HG03521 (cell line): ENCODE measurements at regions not wholly inside any gene's neighbourhood (a gene's known extent, or its start where the extent isn't known, plus 50 kb on each side); places are given as distances from the start of the nearest gene placed in this dataset.

Source experiments
- ATAC-seq: cut with Tn5 transposase; IDR thresholded peaks from one replicate; pipeline ENCODE4 v1.9.1; 2021; ENCODE audit warnings: mild to moderate bottlenecking, moderate library complexity; ENCODE audit not compliant: unreplicated experiment

DNA sequence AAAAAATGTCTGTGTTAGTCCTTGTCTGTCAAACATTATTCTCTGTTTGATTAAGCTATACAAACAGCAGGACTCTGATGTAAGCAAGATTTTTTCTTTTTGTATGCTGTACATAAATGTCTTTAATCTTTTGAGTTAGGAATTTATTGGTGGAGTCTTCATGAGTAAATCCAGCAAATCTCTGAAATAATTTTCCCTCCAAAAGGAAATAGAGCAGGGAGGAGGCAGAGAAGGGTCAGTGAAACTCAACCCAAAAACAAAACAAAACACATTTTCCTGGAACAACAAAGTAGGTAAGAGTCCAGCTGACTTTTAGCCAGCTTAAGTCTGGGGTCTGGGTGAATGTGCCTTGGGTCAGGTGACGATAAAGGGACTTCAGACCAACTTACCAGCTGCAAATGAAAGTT lies 113.7 kb downstream of the FOXA2 start:
- no peak for ATAC-seq

DNA sequence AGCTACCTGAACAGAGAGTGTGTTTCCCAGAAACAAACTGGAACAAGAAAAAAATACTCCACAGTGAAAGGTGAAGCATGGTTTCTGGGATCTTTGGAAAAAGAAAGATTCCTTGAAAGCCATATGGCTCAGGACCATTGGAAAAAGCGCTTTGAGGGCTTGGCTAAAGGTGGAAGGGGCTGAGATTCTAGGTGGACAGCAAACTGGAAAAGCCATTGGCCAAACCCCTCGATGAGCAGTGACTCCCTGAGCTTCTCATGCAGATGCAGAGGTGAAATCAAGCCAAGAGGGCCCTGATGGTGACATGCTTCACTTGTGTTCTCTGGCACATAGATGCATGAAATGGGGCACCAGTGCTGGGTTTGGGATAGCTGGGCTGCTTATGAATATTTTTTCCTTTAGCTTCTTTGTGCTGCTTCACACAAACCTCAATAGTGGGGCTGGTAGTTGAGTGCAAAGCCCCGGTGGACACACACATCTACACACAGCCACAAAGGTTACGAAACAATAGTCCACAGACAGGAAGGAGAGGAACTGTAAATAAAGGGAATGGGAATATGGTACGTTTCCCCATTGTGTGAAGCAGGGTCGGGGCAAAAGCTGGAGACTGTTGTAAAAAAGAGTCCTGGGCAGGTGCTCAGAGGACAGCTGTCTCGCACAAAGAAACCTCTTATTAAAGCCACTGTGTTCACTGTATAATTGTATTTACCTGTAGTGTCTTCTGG lies 117.8 kb downstream of the FOXA2 start:
- no peak for ATAC-seq

DNA sequence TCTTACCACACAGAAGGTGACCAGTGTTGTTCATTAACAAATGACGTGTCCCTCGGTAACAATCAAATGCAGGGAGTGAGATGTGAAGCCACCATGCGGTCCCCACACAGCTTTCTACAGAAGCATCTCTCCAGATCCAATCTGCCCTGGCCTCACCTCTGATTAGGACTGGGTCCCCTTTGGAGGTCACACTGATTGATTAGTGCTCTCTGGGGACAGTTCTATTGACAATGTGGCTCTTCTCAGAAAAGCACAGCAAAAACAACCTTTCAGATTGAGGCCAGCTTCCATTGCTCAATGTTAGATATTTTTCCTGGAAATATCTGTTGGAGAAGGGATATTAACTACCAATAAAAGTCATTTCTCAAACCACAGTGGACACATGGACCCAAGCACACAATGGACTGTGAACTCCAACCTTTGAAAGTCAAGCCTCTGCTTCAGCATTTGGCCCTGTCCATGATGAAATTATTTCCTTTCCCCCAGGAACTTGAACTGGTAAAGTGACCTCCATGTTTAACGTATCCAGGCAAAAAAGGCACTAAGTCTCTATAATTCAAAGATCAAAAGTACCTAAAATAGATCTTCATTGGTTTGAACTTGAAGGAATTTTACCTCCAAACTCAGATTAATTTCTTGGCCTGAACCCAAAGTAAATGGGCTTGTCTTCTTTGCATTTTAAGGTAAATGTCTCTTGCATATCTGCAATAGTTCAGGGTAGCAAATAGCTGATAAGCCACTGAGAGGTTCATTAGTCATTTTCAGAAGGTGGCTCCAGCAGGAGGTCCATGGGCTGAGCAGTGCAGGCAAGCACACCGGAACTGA lies 118.5 kb downstream of the FOXA2 start:
- ATAC-seq: no peak

DNA sequence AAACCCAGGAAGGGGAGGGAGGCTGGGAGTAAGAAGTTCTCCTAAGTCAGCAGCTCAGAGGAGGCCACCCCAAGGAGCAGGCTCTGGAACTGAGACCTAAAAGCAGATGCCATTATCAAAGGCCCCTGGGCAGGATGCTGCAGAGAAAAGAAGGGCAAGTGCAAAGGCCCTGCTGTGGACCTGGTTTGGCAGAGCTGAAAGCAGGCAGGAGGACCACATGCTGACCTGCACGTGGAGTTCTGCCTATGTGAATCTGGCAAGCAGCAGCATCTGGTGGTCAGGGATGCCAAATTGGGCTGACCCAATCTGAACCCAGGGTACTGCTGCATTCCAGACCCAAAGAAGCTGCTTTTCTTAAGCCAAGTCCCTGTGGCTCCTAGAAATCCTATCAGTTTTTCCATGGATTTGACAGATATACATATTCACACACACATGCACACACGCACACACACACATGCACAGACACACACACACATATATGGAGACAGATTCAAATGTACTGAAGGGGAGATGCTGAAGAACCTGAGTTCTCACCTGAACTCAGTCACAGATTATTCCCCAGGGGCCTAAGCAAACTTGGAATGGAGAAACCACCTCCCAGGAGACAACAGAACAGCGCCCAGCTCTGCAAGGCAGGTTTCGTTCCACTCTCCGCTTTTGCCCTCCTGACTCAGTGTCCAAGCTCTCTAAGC lies 119.9 kb downstream of the FOXA2 start:
- ATAC-seq: no peak

DNA sequence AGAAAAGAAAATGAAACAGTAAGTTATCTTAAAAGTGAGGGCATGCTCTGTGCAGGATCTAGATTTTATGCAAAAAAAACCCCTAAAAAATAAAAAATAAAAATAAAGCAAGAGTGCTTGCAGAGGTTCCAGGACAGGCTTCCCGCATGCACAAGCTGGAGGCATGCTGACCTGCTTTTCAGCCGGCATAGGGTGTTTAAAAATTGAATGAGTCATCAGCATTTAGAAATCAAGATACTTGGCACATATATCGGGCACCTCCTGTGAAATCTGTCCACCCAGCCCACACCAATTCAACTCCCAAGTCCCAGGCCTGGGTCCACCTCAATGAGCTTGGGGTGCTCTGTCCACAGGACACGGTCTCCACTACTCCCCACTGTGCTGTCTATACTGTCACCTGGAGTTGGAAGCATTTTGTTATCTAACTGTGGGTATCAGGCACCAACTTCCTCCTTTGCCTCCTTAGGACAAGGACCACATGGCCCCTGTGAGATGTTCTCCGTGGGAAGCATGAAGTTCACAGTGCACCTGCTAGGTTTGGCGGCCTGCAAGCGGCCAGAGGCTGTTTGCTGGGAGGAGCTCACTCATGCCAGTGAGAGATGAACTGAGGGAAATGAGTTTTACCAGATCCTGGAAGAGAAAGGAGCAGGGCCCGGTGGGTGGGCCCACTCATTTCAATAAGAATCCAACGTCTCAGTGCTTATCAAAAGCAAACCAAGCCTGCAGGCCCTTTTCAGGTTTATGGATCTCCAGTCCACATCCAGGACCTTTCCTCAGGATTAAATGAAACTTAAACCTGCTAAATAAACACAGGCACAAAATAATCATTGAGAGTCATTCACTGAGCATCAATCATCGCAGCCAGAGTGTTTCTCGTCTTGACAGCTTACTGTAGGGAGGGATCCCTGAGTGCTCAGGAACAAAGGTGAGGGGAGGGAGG lies 121.1 kb downstream of the FOXA2 start:
- ATAC-seq: no peak

DNA sequence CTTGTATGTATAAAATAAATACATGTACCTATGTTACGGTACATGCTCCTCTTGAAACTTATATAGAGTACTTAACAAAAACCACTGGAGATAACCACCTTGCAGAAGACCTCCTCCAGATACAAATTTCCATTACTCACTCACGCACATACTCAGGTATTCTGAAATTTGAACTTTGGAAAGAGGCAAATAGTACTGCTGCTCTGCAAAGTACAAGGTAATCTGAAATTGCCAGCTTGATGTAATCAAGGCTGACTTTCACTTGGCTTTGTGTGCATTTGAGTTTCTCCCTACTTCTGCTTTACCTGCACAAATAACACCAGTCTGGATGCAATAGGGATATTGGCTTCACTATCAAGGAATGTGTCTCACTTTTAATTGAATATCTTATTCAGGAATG lies 123.6 kb downstream of the FOXA2 start:
- ATAC-seq: no peak

DNA sequence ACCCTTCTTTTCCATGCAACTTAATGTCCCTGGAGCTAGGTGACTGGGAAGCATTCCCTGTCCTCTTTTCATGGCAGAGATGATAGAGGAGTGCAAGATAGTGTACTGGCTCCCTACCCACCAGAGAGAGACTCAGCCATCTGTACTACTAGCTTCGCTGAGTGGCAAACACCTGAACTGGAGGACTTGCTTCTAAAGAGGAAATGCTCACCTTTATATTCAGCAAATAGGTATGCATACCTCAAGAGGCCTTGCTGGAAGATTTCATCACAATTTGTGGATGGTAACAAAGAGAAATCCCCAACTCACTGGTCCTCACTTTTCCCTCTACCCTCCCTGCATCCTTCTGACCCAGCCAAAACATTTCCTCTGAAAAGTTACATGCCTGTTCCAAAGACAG lies 124.1 kb downstream of the FOXA2 start:
- no peak for ATAC-seq

DNA sequence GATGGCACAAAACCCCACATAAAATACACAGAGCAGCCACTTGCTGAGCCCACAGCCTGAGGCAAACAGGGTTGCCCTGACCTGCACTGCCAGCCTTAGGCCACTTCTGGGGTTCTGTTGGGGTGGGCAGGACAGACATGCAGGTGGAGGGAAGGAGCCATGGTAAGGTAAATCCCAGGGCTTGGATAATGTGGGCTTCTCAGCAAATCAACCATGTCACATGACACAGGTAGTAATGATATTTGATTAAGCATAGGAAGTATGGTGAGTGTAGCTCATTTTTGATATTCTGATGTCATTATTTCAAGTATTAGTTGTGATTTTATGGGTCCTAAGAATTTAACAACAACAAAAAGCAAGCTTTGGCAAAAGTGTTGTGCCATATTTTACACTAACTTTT lies 124.6 kb downstream of the FOXA2 start:
- no peak for ATAC-seq

DNA sequence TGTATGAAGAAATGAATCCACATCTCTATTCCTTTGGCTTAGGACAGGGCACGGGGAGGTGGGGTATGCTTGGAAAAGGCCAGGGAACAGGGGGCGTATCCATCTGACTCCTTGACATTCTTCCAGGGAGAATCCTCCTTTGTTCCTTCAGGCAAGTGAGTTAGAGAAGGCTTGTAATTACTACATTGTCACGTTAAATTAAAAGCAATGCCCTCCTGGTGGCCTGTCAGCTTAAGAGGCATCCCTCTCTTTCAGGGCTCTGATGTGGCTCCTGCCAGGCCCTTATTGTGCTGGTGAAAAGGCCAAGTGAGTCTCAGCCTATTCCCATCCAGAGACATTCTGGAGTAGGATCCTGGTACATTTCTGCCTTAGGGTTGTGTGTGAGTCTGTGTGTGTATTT lies 128.3 kb downstream of the FOXA2 start:
- ATAC-seq: no peak

DNA sequence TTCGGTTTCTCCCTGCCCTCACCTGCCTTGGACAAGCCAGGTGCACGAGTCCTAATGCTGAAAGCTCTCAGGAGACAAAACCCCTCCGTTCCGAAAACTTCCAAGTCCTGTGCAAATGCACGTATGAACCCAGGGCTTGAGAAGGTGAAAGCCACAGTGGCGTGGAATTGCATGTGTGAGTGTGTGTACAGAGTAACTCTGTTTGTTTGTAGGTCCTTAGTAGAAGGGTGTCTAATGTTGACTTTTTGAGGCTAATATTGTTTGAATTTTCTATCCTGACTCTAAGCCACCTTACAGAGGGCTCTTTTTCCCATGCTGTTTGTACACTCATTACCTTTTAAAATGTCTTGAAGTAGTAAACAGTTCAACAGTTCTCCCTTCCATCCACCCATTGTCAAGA lies 129.1 kb downstream of the FOXA2 start:
- no peak for ATAC-seq

DNA sequence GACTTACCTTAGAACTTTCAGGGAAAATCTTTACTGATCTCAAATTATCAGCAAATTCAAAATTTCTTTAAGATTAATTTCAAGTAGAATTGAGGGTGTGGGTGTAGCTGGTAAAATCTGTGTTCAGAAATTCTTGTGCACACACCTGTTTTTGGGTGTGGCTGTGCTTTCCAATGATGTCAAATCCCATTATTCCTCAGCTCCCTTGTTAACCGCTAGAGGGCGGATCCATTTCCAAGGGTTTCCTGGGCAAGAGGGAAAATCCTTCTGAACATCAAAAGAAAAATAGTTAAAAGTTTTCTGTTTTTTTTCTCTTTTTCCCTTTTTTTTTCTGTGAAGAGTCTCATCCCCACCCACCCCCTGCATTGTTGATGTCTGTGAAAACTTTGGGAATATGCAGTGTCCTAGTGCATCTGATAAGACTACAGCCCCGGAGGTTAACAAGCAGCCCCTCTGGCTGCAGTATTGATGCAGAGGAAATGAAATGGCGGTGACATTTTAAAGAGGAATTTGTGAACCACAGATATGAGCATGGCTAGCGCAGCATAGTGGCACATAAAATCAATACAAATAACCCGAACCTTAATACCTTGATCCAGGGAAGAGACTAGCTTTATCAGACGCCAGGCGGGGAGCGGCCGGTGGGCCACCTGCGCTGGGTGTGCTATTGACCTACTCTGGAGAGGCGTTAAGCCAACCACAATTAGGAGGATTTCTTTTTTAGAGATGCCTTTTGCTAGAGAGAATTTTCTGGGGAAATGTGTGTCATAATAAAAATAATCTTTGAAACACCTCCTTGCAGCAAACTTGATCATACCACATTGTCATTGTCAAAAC lies 130.9 kb downstream of the FOXA2 start:
- ATAC-seq: no peak

DNA sequence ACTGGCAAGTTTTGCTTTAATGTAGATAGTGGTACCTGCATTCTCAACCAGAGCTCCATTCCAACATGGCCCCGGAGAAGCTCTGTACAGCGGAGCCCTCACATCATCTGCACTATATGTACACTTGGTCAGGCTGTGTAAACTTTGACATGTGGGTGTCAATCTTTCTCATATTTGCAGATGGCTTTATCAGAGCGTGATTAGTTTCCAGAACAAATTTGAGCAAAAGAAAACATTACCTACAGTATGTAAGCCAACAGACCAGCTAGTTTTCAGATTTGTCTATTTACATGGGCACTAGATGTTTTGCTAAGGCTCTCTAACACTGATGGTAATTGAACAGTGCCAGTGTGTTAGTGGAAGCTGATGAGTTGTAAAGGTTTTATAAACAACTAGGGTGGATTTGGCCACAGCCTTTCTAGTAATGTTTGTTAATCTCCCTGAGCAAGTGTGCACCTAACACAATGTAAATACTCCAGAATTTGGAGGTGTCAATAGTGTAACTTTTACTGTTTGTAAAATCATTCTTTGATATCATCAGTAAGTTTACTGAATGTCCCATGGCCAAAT lies 131.8 kb downstream of the FOXA2 start:
- no peak for ATAC-seq

DNA sequence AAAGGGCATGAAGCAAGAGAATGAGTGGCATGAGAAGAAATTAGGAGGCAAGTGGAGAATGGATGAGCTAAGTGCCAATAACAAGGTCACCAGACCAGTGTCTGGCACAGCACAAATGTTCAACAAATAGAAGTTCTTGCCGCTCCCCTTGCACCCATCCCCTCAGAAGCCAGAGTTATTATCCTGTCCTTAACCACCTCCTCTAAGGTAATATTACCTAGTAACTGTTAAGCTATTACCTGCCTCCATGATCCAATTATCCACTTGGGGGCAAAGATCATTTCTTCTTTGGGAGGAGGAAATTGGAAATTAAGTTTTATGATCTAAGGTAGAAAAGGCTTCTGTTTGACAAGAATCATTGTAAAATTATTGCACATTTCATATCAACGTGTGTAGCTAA lies 133.8 kb downstream of the FOXA2 start:
- no peak for ATAC-seq

DNA sequence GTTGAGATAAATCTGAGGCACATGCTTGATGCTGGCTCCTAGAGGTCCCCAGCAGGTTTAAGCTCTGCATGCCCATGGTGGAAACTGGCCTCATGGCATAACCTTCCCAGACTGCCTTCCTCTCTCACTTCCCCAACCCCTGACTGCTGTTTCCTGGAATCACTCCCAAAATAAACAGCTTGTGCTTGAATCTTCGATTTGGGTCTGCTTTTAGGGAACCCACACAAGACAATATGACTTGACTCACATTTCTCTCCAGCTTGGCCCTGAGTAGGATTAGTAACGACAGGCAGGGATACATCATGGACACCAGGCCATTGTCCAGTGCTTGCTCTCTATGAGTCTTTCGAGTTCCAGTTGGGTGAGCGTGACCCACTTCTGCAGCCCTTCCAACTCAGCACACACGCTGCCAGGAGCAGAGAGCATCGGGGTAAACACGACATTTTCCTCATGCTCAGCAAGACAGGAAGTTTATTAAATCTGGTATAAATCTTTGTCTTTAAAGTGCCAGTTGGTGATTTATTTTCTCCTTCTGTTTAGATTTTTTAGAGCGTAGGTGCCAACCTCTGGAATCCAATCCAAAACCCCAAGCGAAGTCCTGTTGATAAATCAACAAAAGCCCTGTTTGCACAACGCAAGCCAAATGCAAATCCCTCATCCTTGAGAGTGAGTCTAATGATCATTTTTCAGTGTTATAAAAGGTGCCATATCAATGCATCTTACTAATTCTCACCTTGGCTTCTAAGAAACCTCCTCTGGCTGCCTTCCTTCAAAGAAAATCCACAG lies 135.0 kb downstream of the FOXA2 start:
- no peak for ATAC-seq

DNA sequence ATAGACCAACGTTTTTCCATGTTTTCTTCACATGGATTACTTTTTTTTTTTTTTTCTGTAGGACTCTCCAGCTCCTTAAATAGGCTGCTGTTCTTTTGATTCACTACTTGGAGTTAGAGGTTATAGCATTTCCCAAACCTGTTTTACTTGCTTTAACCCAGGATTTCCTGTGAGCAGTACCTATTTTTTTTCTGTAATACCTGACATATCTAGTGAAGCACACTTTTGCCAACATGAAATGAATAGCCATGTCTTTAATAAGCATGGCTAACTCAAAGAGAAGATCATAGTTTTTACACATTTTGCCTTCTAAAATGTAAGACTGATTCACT lies 137.0 kb downstream of the FOXA2 start:
- ATAC-seq: no peak

DNA sequence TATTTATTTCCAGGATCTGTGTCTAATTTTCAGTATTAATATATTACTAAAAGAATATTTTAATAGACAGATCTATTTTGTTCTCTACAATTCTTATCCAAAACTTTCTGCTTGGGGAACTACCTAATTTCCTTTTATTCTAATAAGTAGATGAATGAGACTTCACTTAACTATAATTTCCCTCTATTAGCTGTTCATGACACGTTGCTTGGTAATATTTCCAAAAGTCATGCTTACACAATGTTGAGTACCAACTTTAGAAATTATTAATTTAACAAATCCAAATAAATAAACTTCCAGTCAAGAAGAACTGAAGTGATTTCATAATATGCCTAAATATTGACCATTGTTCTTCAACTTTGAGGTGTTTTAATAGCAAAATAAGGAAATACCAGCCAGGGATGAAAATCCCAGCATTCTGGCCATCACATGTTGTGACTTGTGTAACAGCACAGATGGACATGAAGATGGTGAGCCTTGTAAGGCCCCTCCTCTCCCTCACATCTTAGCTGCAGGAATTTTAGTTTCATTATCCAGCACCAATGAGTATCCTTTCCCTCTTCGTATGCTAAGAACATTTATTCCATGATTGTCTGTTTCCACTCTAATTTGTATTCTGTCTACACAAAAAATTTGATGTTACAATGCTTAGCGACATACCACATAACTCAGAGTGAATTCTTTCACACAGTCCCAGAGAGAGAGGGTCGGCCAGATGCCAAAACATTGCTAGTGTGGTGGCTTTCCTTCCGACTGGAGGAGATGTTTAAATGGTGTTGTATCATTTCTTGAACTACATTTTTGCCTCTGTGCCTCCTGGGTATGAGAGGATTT lies 137.5 kb downstream of the FOXA2 start:
- no peak for ATAC-seq

DNA sequence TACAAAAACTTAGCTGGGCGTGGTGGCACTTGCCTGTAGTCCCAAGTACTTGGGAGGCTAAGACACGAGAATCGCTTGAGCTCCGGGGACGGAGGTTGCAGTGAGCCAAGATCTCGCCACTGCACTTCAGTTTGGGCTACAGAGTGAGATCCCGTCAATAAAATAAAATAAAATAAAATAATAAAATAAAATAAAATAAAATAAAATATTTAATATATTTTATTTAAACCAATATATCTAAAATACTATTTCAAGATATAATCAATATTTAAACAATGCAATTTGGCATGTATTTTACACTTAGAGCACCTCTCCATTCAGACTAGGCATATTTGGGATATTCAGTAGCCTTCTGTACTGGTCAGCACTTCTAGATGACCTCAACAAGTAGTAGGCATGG lies 142.1 kb downstream of the FOXA2 start:
- ATAC-seq: no peak

DNA sequence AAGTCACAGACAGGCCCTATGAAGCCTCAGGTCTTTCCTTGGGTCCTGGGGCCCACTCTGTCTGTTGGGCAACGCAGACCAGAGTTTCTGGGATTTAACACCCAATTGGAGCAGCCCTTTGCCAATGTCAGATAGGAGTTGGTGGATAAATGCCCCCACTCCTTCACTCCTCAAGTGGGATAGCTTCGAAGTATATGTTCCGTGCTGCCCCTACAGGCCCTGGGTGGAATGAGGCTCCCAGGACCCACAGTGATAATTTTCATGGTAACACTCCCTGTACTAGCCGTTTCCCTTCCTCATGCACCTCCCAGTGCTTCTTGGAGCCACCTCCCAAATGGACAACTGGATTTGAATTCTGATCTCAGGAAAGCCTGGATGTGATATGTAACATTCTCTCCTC lies 145.4 kb downstream of the FOXA2 start:
- no peak for ATAC-seq
